Esophagus mucosa (tissue), 1 donor: ENCODE measurements at regions not wholly inside any gene's neighbourhood (a gene's known extent, or its start where the extent isn't known, plus 50 kb on each side); places are given as distances from the start of the nearest gene placed in this dataset.
"Not testable (repeated sequence)": the region's sequence is repeated elsewhere in the genome, so short reads cannot be mapped to it uniquely, and the experiment has no call there.

Experiments
- ATAC-seq: fragments of 200-7000 bp; cut with Tn5 transposase; one replicate; pipeline ENCODE4 v1.9.1; 2020
- donor health status: DM: yes; HTN: yes; CAD: no.

- no peak for ATAC-seq
Observed at GRCh38 chrX:140337263-140337662, 167.6 kb downstream of the SOX3 start.

- ATAC-seq, result no peak
Observed at GRCh38 chrX:140318296-140318695, 186.6 kb downstream of the SOX3 start.

- ATAC-seq, result no peak
Observed at GRCh38 chrX:140317462-140317861, 187.4 kb downstream of the SOX3 start.

- no peak for ATAC-seq
Observed at GRCh38 chrX:140298960-140299825, 205.7 kb downstream of the SOX3 start.

GRCh38 chrX:140297273-140297672, 207.6 kb downstream of the SOX3 start:
- ATAC-seq, result no peak

GRCh38 chrX:140292961-140293360, 211.9 kb downstream of the SOX3 start:
- no peak for ATAC-seq

GRCh38 chrX:140292188-140292587, 212.7 kb downstream of the SOX3 start:
- ATAC-seq, result no peak

- no peak for ATAC-seq
Observed at GRCh38 chrX:140274811-140275525, 229.9 kb downstream of the SOX3 start.

- no peak for ATAC-seq
Observed at GRCh38 chrX:140273921-140274320, 230.9 kb downstream of the SOX3 start.

GRCh38 chrX:140250391-140250790, 254.5 kb downstream of the SOX3 start:
- no peak for ATAC-seq

- ATAC-seq, result no peak
Observed at GRCh38 chrX:140249088-140249487, 255.8 kb downstream of the SOX3 start.

GRCh38 chrX:140229191-140229590, 263.9 kb upstream of the CXorf66 start:
- ATAC-seq, result no peak

GRCh38 chrX:140226037-140226436, 260.7 kb upstream of the CXorf66 start:
- not testable (repeated sequence) for ATAC-seq

GRCh38 chrX:140215894-140216293, 250.6 kb upstream of the CXorf66 start:
- not testable (repeated sequence) for ATAC-seq

GRCh38 chrX:140214518-140214917, 249.2 kb upstream of the CXorf66 start:
- ATAC-seq, result not testable (repeated sequence)

- no peak for ATAC-seq
Observed at GRCh38 chrX:140206657-140207056, 241.3 kb upstream of the CXorf66 start.

- ATAC-seq, result no peak
Observed at GRCh38 chrX:140190441-140191108, 225.3 kb upstream of the CXorf66 start.

- ATAC-seq, result no peak
Observed at GRCh38 chrX:140180585-140180984, 215.3 kb upstream of the CXorf66 start.

- ATAC-seq, result no peak
Observed at GRCh38 chrX:140177821-140178220, 212.5 kb upstream of the CXorf66 start.

GRCh38 chrX:140172401-140172800, 207.1 kb upstream of the CXorf66 start:
- no peak for ATAC-seq

- ATAC-seq, result no peak
Observed at GRCh38 chrX:140167551-140167950, 202.2 kb upstream of the CXorf66 start.

GRCh38 chrX:140165849-140166248, 200.5 kb upstream of the CXorf66 start:
- no peak for ATAC-seq

- no peak for ATAC-seq
Observed at GRCh38 chrX:140164391-140164790, 199.1 kb upstream of the CXorf66 start.
